Tongue (tissue), 1 donor: ENCODE measurements at regions not wholly inside any gene's neighbourhood (a gene's known extent, or its start where the extent isn't known, plus 50 kb on each side); places are given as distances from the start of the nearest gene placed in this dataset.

Experiments
- DNase-seq: peaks from one replicate; pipeline ENCODE4 v3.0.0-alpha.2; 2015

GRCh38 chr22:25366876-25367466, 147.5 kb downstream of the CRYBB2 start:
- DNase-seq, result no peak

- no peak for DNase-seq
These were observed 148.3 kb downstream of the CRYBB2 start for GRCh38 chr22:25367756-25368155.

- DNase-seq, result peak; percentile 33
These were observed 148.8 kb downstream of the CRYBB2 start for GRCh38 chr22:25368271-25368670.

GRCh38 chr22:25369041-25369440, 149.6 kb downstream of the CRYBB2 start:
- DNase-seq, result no peak

GRCh38 chr22:25370322-25370721, 150.9 kb downstream of the CRYBB2 start:
- no peak for DNase-seq

GRCh38 chr22:25372000-25372595, 152.7 kb downstream of the CRYBB2 start:
- DNase-seq, result no peak

- no peak for DNase-seq
These were observed 154.5 kb downstream of the CRYBB2 start for GRCh38 chr22:25373961-25374360.

GRCh38 chr22:25374869-25375268, 155.4 kb downstream of the CRYBB2 start:
- DNase-seq, result no peak

- DNase-seq, result no peak
These were observed 156.2 kb downstream of the CRYBB2 start for GRCh38 chr22:25375683-25376082.

- DNase-seq, result no peak
These were observed 158.3 kb downstream of the CRYBB2 start for GRCh38 chr22:25377699-25378098.

GRCh38 chr22:25380122-25380747, 160.8 kb downstream of the CRYBB2 start:
- DNase-seq, result no peak

- no peak for DNase-seq
These were observed 163.3 kb downstream of the CRYBB2 start for GRCh38 chr22:25382762-25383161.

GRCh38 chr22:25383278-25383820, 163.9 kb downstream of the CRYBB2 start:
- DNase-seq, result no peak

GRCh38 chr22:25383892-25384291, 164.5 kb downstream of the CRYBB2 start:
- DNase-seq, result no peak

- DNase-seq, result no peak
These were observed 167.1 kb downstream of the CRYBB2 start for GRCh38 chr22:25386538-25386884.

GRCh38 chr22:25388415-25388814, 169.0 kb downstream of the CRYBB2 start:
- DNase-seq, result no peak

GRCh38 chr22:25388866-25389540, 169.6 kb downstream of the CRYBB2 start:
- DNase-seq, result no peak

GRCh38 chr22:25389541-25389919, 170.1 kb downstream of the CRYBB2 start:
- no peak for DNase-seq

GRCh38 chr22:25390297-25391240, 171.1 kb downstream of the CRYBB2 start:
- no peak for DNase-seq

- no peak for DNase-seq
These were observed 171.9 kb upstream of the GRK3 start for GRCh38 chr22:25392584-25392983.

- DNase-seq, result no peak
These were observed 171.2 kb upstream of the GRK3 start for GRCh38 chr22:25393121-25393805.
